Common myeloid progenitor, CD34-positive (primary cell): ENCODE measurements at regions not wholly inside any gene's neighbourhood (a gene's known extent, or its start where the extent isn't known, plus 50 kb on each side); places are given as distances from the start of the nearest gene placed in this dataset.

Experiments used
- CTCF ChIA-PET: fragments of 350-600 bp; sonication (Branson Sonifier 250); formaldehyde crosslinking; loops from one replicate; lab custom pipeline; 2021; ENCODE audit warnings: antibody characterized with exemption; lab: Charles Lee
- POLR2A ChIA-PET: fragments of 350-600 bp; sonication (Branson Sonifier 250); formaldehyde crosslinking; loops from one replicate; lab custom pipeline; 2021; ENCODE audit warnings: antibody characterized with exemption; lab: Charles Lee
- DNase-seq, 3 donors: peaks; one replicate each; pipeline versions ENCODE4 v3.0.0 to v3.0.0-alpha.2; 2013
- H3K27ac ChIP-seq, 2 experiments: 1 replicate in 1 of 2; 2 replicates in 1 of 2; pipeline ENCODE4 v1.7.0; 2013; ENCODE audit warnings: inconsistent platforms in 2 of 2, low read length in 2 of 2, mild to moderate bottlenecking in 2 of 2, low read depth in 1 of 2, moderate library complexity in 1 of 2; ENCODE audit not compliant: severe bottlenecking in 2 of 2, insufficient read depth in 1 of 2, poor library complexity in 1 of 2
- H3K27me3 ChIP-seq, 5 experiments: replicated peaks in 2 of 5; 1 replicate in 3 of 5; 2 replicates in 2 of 5; pipeline versions ENCODE4 v1.6.1 to v1.7.0; 2013; ENCODE audit warnings: low read length in 4 of 5, mild to moderate bottlenecking in 2 of 5, moderate library complexity in 2 of 5, inconsistent platforms in 1 of 5; ENCODE audit not compliant: insufficient read depth in 5 of 5, control insufficient read depth in 4 of 5
- H3K36me3 ChIP-seq, 4 experiments: 1 replicate in 2 of 4; 2 replicates in 2 of 4; pipeline versions ENCODE4 v1.6.1 to v1.7.0; 2013; ENCODE audit warnings: low read length in 3 of 4, control low read depth in 1 of 4, mild to moderate bottlenecking in 1 of 4; ENCODE audit not compliant: control insufficient read depth in 4 of 4, insufficient read depth in 4 of 4
- H3K4me1 ChIP-seq, 4 experiments: 1 replicate in 3 of 4; 2 replicates in 1 of 4; pipeline versions ENCODE4 v1.6.1 to v1.7.1; 2013; ENCODE audit warnings: low read length in 3 of 4, mild to moderate bottlenecking in 3 of 4, control low read depth in 1 of 4, inconsistent platforms in 1 of 4, moderate library complexity in 1 of 4; ENCODE audit not compliant: control insufficient read depth in 4 of 4, insufficient read depth in 4 of 4; ENCODE audit errors: control extremely low read depth in 1 of 4
- H3K4me3 ChIP-seq, 7 experiments: 1 replicate in 4 of 7; 2 replicates in 3 of 7; pipeline versions ENCODE4 v1.5.1 to v1.7.0; 2013; ENCODE audit warnings: mild to moderate bottlenecking in 7 of 7, low read length in 6 of 7, moderate library complexity in 6 of 7, inconsistent platforms in 2 of 7, low read depth in 2 of 7, control low read depth in 1 of 7; ENCODE audit not compliant: insufficient read depth in 4 of 7, control insufficient read depth in 1 of 7; ENCODE audit errors: extremely low read depth in 1 of 7
- H3K9me3 ChIP-seq, 5 experiments: 1 replicate in 4 of 5; 2 replicates in 1 of 5; pipeline versions ENCODE4 v1.6.1 to v1.7.1; 2013; ENCODE audit warnings: low read length in 4 of 5, mild to moderate bottlenecking in 2 of 5, inconsistent platforms in 1 of 5, low read depth in 1 of 5, moderate library complexity in 1 of 5; ENCODE audit not compliant: control insufficient read depth in 4 of 5, insufficient read depth in 2 of 5; ENCODE audit errors: control extremely low read depth in 1 of 5
- WGBS: methylation state at CpG from one replicate; pipeline ENCODE4 v1.1.5; 2013; ENCODE audit not compliant: insufficient coverage; 5-methylcytosine and 5-hydroxymethylcytosine counted together

- Histone ChIP-seq H3K4me1 (no peaks in the 10 kb centered on the region), H3K27ac (no peak overlapping the region), H3K4me3 (no peak overlapping the region), H3K9me3 (no peaks in the 10 kb centered on the region), H3K27me3 (peaks cover 0 to 16% (median 5%) of the 10 kb centered on the region in 5 experiments), H3K36me3 (no peaks in the 10 kb centered on the region)
- no CpG with 5 or more reads among the region's 2 CpGs for WGBS
- ChIA-PET CTCF (no interaction called here), POLR2A (no interaction called here)
- no peak for DNase-seq
Measured at GRCh38 chr1:162924179-162924578, 63.2 kb upstream of the CCDC190 start.

- Histone ChIP-seq H3K4me1 (no peaks in the 10 kb centered on the region), H3K4me3 (no peak overlapping the region), H3K36me3 (no peaks in the 10 kb centered on the region), H3K27me3 (peaks cover 0 to 17% (median 5%) of the 10 kb centered on the region in 5 experiments), H3K27ac (no peak overlapping the region), H3K9me3 (no peaks in the 10 kb centered on the region)
- POLR2A ChIA-PET = no interaction called here
- 50% methylated on average over 2 of the region's 2 CpGs for WGBS
- DNase-seq = peak in 2 of 3 donors; percentile 21 to 28
- CTCF ChIA-PET = no interaction called here
Measured at GRCh38 chr1:162922201-162922600, 61.2 kb upstream of the CCDC190 start.

GRCh38 chr1:162921311-162921710 is 60.3 kb upstream of the CCDC190 start:
- no peak for DNase-seq
- Histone ChIP-seq H3K27ac (no peak overlapping the region), H3K9me3 (no peaks in the 10 kb centered on the region), H3K36me3 (no peaks in the 10 kb centered on the region), H3K4me1 (no peaks in the 10 kb centered on the region), H3K27me3 (peaks cover 0 to 17% (median 5%) of the 10 kb centered on the region in 5 experiments), H3K4me3 (no peak overlapping the region)
- ChIA-PET POLR2A (no interaction called here), CTCF (no interaction called here)
- WGBS = 96% methylated on average over 3 of the region's 3 CpGs

GRCh38 chr1:162919034-162919433 is 58.1 kb upstream of the CCDC190 start:
- Histone ChIP-seq H3K27ac (no peak overlapping the region), H3K27me3 (peaks cover 0 to 15% (median 3%) of the 10 kb centered on the region in 5 experiments), H3K36me3 (no peaks in the 10 kb centered on the region), H3K9me3 (peaks cover 0 to 2% (median 0%) of the 10 kb centered on the region in 5 experiments), H3K4me1 (no peaks in the 10 kb centered on the region), H3K4me3 (no peak overlapping the region)
- ChIA-PET POLR2A (no interaction called here), CTCF (no interaction called here)
- 89% methylated on average over 5 of the region's 6 CpGs for WGBS
- DNase-seq = no peak

- H3K27ac ChIP-seq = no peak overlapping the region
- ChIA-PET CTCF (no interaction called here), POLR2A (no interaction called here)
- no peak overlapping the region for H3K4me3 ChIP-seq
- 82% methylated on average over 8 of the region's 8 CpGs for WGBS
- H3K36me3 ChIP-seq = no peaks in the 10 kb centered on the region
- no peak for DNase-seq
- H3K9me3 ChIP-seq = peaks cover 0 to 6% (median 0%) of the 10 kb centered on the region in 5 experiments
- peaks cover 0 to 13% (median 3%) of the 10 kb centered on the region in 5 experiments for H3K27me3 ChIP-seq
- no peaks in the 10 kb centered on the region for H3K4me1 ChIP-seq
Measured at GRCh38 chr1:162918151-162918754, 57.3 kb upstream of the CCDC190 start.

GRCh38 chr1:162916821-162917613 is 56.0 kb upstream of the CCDC190 start:
- 96% methylated on average over 3 of the region's 6 CpGs for whole genome bisulfite sequencing
- CTCF ChIA-PET = no interaction called here
- peaks cover 0 to 7% (median 2%) of the 10 kb centered on the region in 5 experiments for H3K27me3 ChIP-seq
- H3K9me3 ChIP-seq = peaks cover 0 to 10% (median 5%) of the 10 kb centered on the region in 5 experiments
- no peak overlapping the region for H3K27ac ChIP-seq
- no peak for DNase-seq
- H3K36me3 ChIP-seq = no peaks in the 10 kb centered on the region
- no peaks in the 10 kb centered on the region for H3K4me1 ChIP-seq
- no peak overlapping the region for H3K4me3 ChIP-seq
- POLR2A ChIA-PET = no interaction called here

- POLR2A ChIA-PET = no interaction called here
- Histone ChIP-seq H3K9me3 (peaks cover 0 to 10% (median 6%) of the 10 kb centered on the region in 5 experiments), H3K27ac (no peak overlapping the region), H3K4me1 (no peaks in the 10 kb centered on the region), H3K27me3 (peaks cover 0 to 6% (median under 1%) of the 10 kb centered on the region in 5 experiments), H3K4me3 (no peak overlapping the region), H3K36me3 (no peaks in the 10 kb centered on the region)
- DNase-seq = no peak
- CTCF ChIA-PET = no interaction called here
- WGBS = no CpG with 5 or more reads among the region's 2 CpGs
Measured at GRCh38 chr1:162916407-162916806, 55.4 kb upstream of the CCDC190 start.
